ENCODE measurements at regions not wholly inside any gene's neighbourhood (a gene's known extent, or its start where the extent isn't known, plus 50 kb on each side); places are given as distances from the start of the nearest gene placed in this dataset.

DNA sequence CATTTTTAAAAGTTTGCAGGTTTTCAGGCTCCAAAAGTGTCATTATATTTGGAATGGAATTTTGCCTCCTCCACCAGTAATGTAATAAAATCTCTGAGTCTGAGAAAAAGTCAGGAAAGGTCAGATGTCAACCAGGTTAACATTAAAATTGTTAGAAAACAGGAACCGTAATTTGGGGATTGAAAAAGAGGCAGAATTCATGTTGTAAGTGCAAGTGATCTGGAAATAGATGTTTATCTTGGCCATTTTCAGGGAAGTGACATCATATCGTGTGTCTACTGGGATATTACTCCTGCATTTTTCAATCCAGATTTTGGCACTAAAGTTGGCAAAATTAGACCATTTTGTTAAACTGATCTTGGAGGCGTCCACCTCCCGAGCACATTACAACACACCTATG, 428.5 kb upstream of the MGMT start:
- peaks cover 6% of the 10 kb centered on the region; the same call in 1 of the 2 replicates for H3K27me3 ChIP-seq (ENCODE audit: control insufficient read depth, low read length)
- no peaks in the 10 kb centered on the region for H3K4me1 ChIP-seq (ENCODE audit: control insufficient read depth, low read length)
- H3K9me2 ChIP-seq (replicated peaks; ENCODE audit: control insufficient read depth, low read length), result no peaks in the 10 kb centered on the region
- no peak for TF ChIP-seq CTCF (IDR thresholded peaks at IDR 0.05; ENCODE audit: low read depth, low read length, poor library complexity, severe bottlenecking)
- TF ChIP-seq EZH2phosphoT487 (IDR thresholded peaks at IDR 0.05; ENCODE audit: borderline replicate concordance, low read length), result no peak
- H3K36me3 ChIP-seq (ENCODE audit: control insufficient read depth, low read length), result no peaks in the 10 kb centered on the region
- no peaks in the 10 kb centered on the region for H4K20me1 ChIP-seq (ENCODE audit: control insufficient read depth, insufficient read depth, low read depth, low read length)
- H3K27ac ChIP-seq (ENCODE audit: low read depth, low read length), result no peak overlapping the region
- H3K4me2 ChIP-seq (ENCODE audit: low read length), result no peak overlapping the region
- H3K4me3 ChIP-seq (ENCODE audit: low read length), result no peak overlapping the region
- no peaks in the 10 kb centered on the region for H3F3A ChIP-seq (ENCODE audit: control insufficient read depth, insufficient read depth)
- no peaks in the 10 kb centered on the region for H3K79me2 ChIP-seq (ENCODE audit: control insufficient read depth, low read length)
- no peaks in the 10 kb centered on the region for H3K9me3 ChIP-seq (ENCODE audit: control insufficient read depth, insufficient read depth, low read length)

DNA sequence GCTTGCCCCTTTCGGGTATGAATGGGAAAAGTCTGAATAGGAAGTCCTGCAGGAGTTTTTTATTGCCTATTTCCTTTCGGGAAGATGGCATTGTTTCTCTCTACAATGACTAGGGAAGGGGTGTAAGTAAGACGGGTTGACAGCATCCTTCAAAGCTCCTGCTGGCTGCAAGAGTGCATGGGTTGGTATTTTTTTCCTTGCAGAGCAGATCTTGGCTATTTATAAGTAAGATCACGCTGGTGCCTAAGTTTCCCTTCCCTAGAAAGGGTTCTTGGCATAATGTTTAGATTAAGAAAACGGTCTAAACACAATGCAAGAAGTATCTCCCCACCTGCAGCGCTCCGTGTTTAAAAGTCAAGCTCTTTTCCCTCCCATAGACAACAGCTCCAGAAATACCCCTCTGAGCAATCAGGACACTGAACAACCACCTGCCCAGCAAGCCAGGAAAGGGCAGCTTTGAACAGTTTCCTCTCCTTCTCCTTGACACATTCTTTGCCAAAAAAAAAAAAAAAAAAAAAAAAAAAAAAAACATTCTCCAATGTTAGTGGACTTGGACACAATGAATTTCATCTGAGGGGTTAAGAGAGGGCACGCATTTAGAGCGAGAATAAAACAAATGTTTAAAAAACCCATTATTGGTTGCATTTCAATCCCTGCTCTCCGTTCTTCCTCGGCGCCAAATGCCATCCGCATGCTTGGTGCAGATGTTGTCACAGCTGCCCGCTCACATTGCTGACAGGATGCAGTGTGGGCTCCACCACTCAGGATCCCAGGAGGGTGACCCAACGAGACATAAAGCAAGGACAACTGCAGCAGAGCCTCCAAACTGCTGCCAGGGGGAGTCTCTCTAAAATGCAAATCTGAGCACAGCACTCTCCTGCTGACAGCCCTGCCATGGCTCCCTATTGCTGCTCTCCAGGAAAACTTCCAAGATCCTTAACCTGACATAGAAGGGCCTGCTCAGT, 427.4 kb upstream of the MGMT start:
- H3K9me2 ChIP-seq (replicated peaks; ENCODE audit: control insufficient read depth, low read length), result no peaks in the 10 kb centered on the region
- H3K9me3 ChIP-seq (ENCODE audit: control insufficient read depth, insufficient read depth, low read length), result no peaks in the 10 kb centered on the region
- no peak overlapping the region for H3K4me2 ChIP-seq (ENCODE audit: low read length)
- H3K27ac ChIP-seq (ENCODE audit: low read depth, low read length), result no peak overlapping the region
- no peaks in the 10 kb centered on the region for H3K36me3 ChIP-seq (ENCODE audit: control insufficient read depth, low read length)
- no peaks in the 10 kb centered on the region for H3K79me2 ChIP-seq (ENCODE audit: control insufficient read depth, low read length)
- H3K4me3 ChIP-seq (ENCODE audit: low read length), result no peak overlapping the region
- peaks cover 6% of the 10 kb centered on the region; the same call in 1 of the 2 replicates for H3K27me3 ChIP-seq (ENCODE audit: control insufficient read depth, low read length)
- H4K20me1 ChIP-seq (ENCODE audit: control insufficient read depth, insufficient read depth, low read depth, low read length), result no peaks in the 10 kb centered on the region
- H3K4me1 ChIP-seq (ENCODE audit: control insufficient read depth, low read length), result no peaks in the 10 kb centered on the region
- TF ChIP-seq EZH2phosphoT487 (IDR thresholded peaks at IDR 0.05; ENCODE audit: borderline replicate concordance, low read length) (no peak), CTCF (IDR thresholded peaks at IDR 0.05; ENCODE audit: low read depth, low read length, poor library complexity, severe bottlenecking) (no peak)
- no peaks in the 10 kb centered on the region for H3F3A ChIP-seq (ENCODE audit: control insufficient read depth, insufficient read depth)

DNA sequence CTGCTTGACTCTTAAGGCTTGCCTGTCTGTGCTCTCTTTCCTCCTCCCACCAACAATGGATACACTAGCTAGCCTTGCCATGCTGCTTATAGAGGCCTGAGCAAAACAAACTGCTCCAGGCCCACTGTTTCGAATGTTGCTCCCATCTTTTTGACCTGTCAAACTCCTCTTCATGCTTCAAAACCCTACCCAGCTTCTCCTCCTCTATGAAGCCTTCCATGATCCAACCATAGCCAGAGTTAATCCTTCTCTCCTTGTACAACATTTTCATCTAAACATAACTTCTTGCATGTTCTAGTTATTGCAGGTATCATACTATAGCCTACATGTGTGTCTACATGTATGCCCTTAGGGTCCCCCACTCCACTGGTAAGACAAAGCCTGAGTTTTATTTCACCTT, 426.7 kb upstream of the MGMT start:
- H3K4me1 ChIP-seq (ENCODE audit: control insufficient read depth, low read length), result no peaks in the 10 kb centered on the region
- no peaks in the 10 kb centered on the region for H4K20me1 ChIP-seq (ENCODE audit: control insufficient read depth, insufficient read depth, low read depth, low read length)
- no peak overlapping the region for H3K27ac ChIP-seq (ENCODE audit: low read depth, low read length)
- H3K4me3 ChIP-seq (ENCODE audit: low read length), result no peak overlapping the region
- H3F3A ChIP-seq (ENCODE audit: control insufficient read depth, insufficient read depth), result no peaks in the 10 kb centered on the region
- peaks cover 6% of the 10 kb centered on the region; the same call in 1 of the 2 replicates for H3K27me3 ChIP-seq (ENCODE audit: control insufficient read depth, low read length)
- no peaks in the 10 kb centered on the region for H3K79me2 ChIP-seq (ENCODE audit: control insufficient read depth, low read length)
- no peaks in the 10 kb centered on the region for H3K9me3 ChIP-seq (ENCODE audit: control insufficient read depth, insufficient read depth, low read length)
- TF ChIP-seq CTCF (IDR thresholded peaks at IDR 0.05; ENCODE audit: low read depth, low read length, poor library complexity, severe bottlenecking) (no peak), EZH2phosphoT487 (IDR thresholded peaks at IDR 0.05; ENCODE audit: borderline replicate concordance, low read length) (no peak)
- H3K36me3 ChIP-seq (ENCODE audit: control insufficient read depth, low read length), result no peaks in the 10 kb centered on the region
- no peak overlapping the region for H3K4me2 ChIP-seq (ENCODE audit: low read length)
- H3K9me2 ChIP-seq (replicated peaks; ENCODE audit: control insufficient read depth, low read length), result no peaks in the 10 kb centered on the region

Measured in DOHH2 (cell line).